Esophagus squamous epithelium (tissue), 5 donors: ENCODE measurements at regions not wholly inside any gene's neighbourhood (a gene's known extent, or its start where the extent isn't known, plus 50 kb on each side); places are given as distances from the start of the nearest gene placed in this dataset.

Experiments
- DNase-seq: peaks from one replicate; lab custom pipeline; 2025; lab: John Stamatoyannopoulos, UW
- H3K27ac ChIP-seq, 4 donors: fragments of 200-600 bp; sonication (generic); one replicate each; pipeline ENCODE4 v1.5.1; 2016 to 2019; ENCODE audit warnings: mild to moderate bottlenecking in 1 of 4
- H3K27me3 ChIP-seq, 4 donors: fragments of 200-600 bp; sonication (generic); 1 replicate in 3 of 4; 2 replicates in 1 of 4; pipeline versions ENCODE4 v1.5.1 to v1.6.0; 2017 to 2021; ENCODE audit warnings: antibody characterized with exemption in 1 of 4
- H3K36me3 ChIP-seq, 3 donors: fragments of 200-600 bp; sonication (generic); one replicate each; pipeline ENCODE4 v1.5.1; 2016 to 2019
- H3K4me1 ChIP-seq, 3 donors: fragments of 200-600 bp; sonication (generic); one replicate each; pipeline ENCODE4 v1.5.1; 2017 to 2019
- H3K4me3 ChIP-seq, 4 donors: fragments of 200-600 bp; sonication (generic); 1 replicate in 3 of 4; 2 replicates in 1 of 4; pipeline ENCODE4 v1.5.1; 2016 to 2019; ENCODE audit warnings: mild to moderate bottlenecking in 2 of 4, moderate library complexity in 1 of 4
- H3K9me3 ChIP-seq, 3 donors: fragments of 200-600 bp; sonication (generic); one replicate each; pipeline ENCODE4 v1.5.1; 2016 to 2019
- POLR2A ChIP-seq, 4 donors: fragments of 450-650 bp; IDR thresholded peaks; one replicate each; pipeline ENCODE4 v1.6.1; 2017; ENCODE audit warnings: antibody characterized with exemption in 4 of 4, mild to moderate bottlenecking in 4 of 4, moderate library complexity in 3 of 4
- WGBS, 2 donors: methylation state at CpG; one replicate each; pipeline ENCODE4 v1.1.5; 2018; 5-methylcytosine and 5-hydroxymethylcytosine counted together
- intact Hi-C: fragments of 100-400 bp; cut with DNase I; formaldehyde crosslinking; loops from one replicate; pipeline ENCODE4 v1.15.0; 2022
- TF ChIP-seq, protein P1 (sequence below), 6 experiments: fragments of 450-650 bp in 4 of 6; fragments of 200-600 bp in 2 of 6; sonication (generic) in 2 of 6; IDR thresholded peaks; one replicate each; pipeline ENCODE4 v1.5.1; 2016 to 2019; ENCODE audit warnings: antibody characterized with exemption in 6 of 6, mild to moderate bottlenecking in 4 of 6, moderate library complexity in 4 of 6
- donor health status: DM: yes; HTN: yes; CAD: no.

DNA sequence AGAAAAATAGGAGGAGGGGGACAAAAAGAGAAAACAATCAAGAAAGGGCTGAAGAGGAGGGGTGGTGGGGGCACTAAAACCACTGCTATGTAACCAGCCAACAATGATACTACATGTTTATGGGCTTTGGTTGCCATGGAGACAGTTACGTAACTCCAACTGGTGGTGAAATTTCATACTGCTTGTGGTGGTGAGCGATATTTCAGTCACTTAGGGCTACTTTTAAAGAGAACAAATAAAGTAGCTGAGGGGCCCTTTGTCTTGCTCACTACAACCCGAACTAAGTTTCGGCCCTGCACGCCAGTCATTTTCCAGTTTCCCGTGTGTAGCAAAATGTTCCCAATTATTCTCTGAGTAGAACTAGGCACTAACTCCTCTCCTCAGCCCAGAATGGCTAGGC, 275.2 kb upstream of the EDA2R start:
- WGBS, 2 donors = 12 to 62% methylated on average over 6 of the region's 6 CpGs
- Histone ChIP-seq H3K27me3 (no peaks in the 10 kb centered on the region), H3K27ac (no peak overlapping the region), H3K9me3 (no peaks in the 10 kb centered on the region), H3K4me1 (no peaks in the 10 kb centered on the region), H3K4me3 (no peak overlapping the region), H3K36me3 (no peaks in the 10 kb centered on the region)
- no peak for TF ChIP-seq POLR2A (IDR thresholded peaks at IDR 0.05)
- TF ChIP-seq, protein P1, sequence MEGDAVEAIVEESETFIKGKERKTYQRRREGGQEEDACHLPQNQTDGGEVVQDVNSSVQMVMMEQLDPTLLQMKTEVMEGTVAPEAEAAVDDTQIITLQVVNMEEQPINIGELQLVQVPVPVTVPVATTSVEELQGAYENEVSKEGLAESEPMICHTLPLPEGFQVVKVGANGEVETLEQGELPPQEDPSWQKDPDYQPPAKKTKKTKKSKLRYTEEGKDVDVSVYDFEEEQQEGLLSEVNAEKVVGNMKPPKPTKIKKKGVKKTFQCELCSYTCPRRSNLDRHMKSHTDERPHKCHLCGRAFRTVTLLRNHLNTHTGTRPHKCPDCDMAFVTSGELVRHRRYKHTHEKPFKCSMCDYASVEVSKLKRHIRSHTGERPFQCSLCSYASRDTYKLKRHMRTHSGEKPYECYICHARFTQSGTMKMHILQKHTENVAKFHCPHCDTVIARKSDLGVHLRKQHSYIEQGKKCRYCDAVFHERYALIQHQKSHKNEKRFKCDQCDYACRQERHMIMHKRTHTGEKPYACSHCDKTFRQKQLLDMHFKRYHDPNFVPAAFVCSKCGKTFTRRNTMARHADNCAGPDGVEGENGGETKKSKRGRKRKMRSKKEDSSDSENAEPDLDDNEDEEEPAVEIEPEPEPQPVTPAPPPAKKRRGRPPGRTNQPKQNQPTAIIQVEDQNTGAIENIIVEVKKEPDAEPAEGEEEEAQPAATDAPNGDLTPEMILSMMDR (IDR thresholded peaks at IDR 0.05) = no peak
- no peak for DNase-seq
- intact Hi-C loops = no loop called here

DNA sequence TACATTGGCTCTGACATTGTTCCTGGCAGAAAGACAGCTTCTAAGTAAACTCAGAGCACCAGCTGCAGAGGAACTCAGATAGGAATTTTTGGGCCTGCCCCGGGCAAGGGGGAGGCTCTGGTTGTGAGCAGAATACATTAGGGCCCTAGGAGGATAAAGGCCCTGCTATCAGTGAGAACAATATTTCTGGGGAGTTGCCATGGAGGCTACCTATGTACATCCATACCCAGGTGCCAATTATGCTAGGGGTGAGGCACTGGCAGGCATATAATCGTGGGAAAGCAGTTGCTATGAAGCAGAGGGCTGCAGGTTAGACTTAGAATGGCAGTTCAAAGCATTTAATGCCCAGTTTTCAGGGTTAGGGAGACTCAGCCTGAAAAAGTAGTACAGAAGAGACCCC, 273.5 kb upstream of the EDA2R start:
- Histone ChIP-seq H3K4me3 (no peak overlapping the region), H3K9me3 (no peaks in the 10 kb centered on the region), H3K36me3 (no peaks in the 10 kb centered on the region), H3K27me3 (no peaks in the 10 kb centered on the region), H3K27ac (no peak overlapping the region), H3K4me1 (no peaks in the 10 kb centered on the region)
- DNase-seq = no peak
- no peak for TF ChIP-seq POLR2A (IDR thresholded peaks at IDR 0.05)
- TF ChIP-seq, protein P1 (IDR thresholded peaks at IDR 0.05) = no peak
- intact Hi-C loops = no loop called here
- 22 to 25% methylated on average over 1 to 2 of the region's 2 CpGs for WGBS, 2 donors

DNA sequence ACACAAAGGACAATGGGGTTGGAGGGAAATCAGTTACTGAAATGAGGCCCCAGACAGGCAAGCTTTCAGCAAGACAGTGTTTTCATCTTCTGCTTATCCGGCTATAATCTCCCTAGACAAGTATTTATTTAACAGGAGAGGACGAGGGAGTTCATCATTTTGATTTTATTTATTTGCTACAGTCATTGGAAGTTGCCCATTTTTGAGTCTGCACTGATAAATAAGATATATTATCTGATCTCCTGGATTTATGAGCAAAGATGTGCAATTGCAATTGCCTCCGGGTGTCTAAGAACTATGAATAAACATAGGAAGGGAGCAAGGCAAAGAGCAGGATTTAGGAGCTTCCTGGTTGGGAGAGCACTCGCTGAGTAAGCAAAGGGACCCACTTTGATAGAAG, 263.2 kb upstream of the EDA2R start:
- Histone ChIP-seq H3K36me3 (no peaks in the 10 kb centered on the region), H3K27ac (no peak overlapping the region), H3K9me3 (no peaks in the 10 kb centered on the region), H3K4me1 (no peaks in the 10 kb centered on the region), H3K4me3 (no peak overlapping the region), H3K27me3 (no peaks in the 10 kb centered on the region)
- no peak for DNase-seq
- intact Hi-C loops = no loop called here
- 35 to 43% methylated on average over 4 of the region's 4 CpGs for WGBS, 2 donors
- TF ChIP-seq POLR2A (IDR thresholded peaks at IDR 0.05) = no peak
- TF ChIP-seq, protein P1 (IDR thresholded peaks at IDR 0.05) = no peak

DNA sequence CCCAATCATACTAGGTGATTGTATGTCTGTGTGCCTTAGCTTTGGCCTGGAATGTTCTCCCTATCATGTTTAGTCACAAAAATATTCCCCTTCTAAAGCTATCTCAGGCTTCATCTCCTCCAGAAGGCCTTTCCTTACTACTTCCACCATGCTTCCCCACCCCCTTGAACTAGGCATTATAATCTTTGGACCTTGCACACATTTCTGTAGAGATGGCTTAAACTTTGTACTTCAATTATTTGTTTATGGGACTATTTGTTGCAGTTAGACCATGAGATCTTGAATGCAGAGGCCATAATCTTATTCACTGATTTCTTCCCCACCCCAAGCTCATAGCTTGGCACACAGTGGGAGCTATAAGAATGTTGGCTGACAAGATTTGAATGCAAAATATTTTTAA, 262.0 kb upstream of the EDA2R start:
- intact Hi-C loops = no loop called here
- no peak overlapping the region for H3K27ac ChIP-seq
- H3K4me1 ChIP-seq = no peaks in the 10 kb centered on the region
- H3K9me3 ChIP-seq = no peaks in the 10 kb centered on the region
- no peaks in the 10 kb centered on the region for H3K27me3 ChIP-seq
- H3K36me3 ChIP-seq = no peaks in the 10 kb centered on the region
- TF ChIP-seq POLR2A (IDR thresholded peaks at IDR 0.05) = no peak
- TF ChIP-seq, protein P1 (IDR thresholded peaks at IDR 0.05) = no peak
- DNase-seq = no peak
- no peak overlapping the region for H3K4me3 ChIP-seq

DNA sequence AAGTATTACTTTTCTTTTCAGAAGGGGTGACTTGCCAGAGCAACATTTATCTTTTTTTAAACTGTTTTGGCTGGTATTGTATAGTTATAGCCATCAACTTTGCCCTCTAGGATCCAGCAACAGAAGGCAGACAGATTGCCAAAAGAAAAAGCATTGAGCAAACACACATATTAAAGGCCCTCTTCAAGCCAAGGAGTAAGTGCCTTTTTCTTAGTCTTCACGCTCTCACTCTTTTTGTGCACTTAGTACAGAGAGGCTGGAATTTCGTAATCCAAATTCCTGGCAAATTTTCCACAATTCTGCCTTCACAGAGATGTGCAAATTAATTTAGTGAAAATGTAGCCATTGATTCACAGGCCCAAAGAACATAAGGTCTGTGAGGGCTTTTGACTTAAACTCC, 253.1 kb upstream of the EDA2R start:
- TF ChIP-seq POLR2A (IDR thresholded peaks at IDR 0.05) = no peak
- TF ChIP-seq, protein P1 (IDR thresholded peaks at IDR 0.05) = no peak
- WGBS, 2 donors = 64 to 89% methylated on average over 2 of the region's 2 CpGs
- intact Hi-C loops = no loop called here
- no peak overlapping the region for H3K4me3 ChIP-seq
- no peaks in the 10 kb centered on the region for H3K9me3 ChIP-seq
- no peak overlapping the region for H3K27ac ChIP-seq
- no peaks in the 10 kb centered on the region for H3K27me3 ChIP-seq
- no peaks in the 10 kb centered on the region for H3K4me1 ChIP-seq
- H3K36me3 ChIP-seq = no peaks in the 10 kb centered on the region
- DNase-seq = no peak
